GF-D8 (cell line): ENCODE measurements at regions not wholly inside any gene's neighbourhood (a gene's known extent, or its start where the extent isn't known, plus 50 kb on each side); places are given as distances from the start of the nearest gene placed in this dataset.
"Not testable (repeated sequence)": the region's sequence is repeated elsewhere in the genome, so short reads cannot be mapped to it uniquely, and the experiment has no call there.

Experiments used
- DNase-seq: peaks from one replicate; lab custom pipeline; 2025; lab: John Stamatoyannopoulos, UW

GRCh38 chr2:137886083-137886831, 78.0 kb upstream of the HNMT start:
- no peak for DNase-seq

GRCh38 chr2:137888845-137889244, 75.4 kb upstream of the HNMT start:
- DNase-seq, result no peak

DNA sequence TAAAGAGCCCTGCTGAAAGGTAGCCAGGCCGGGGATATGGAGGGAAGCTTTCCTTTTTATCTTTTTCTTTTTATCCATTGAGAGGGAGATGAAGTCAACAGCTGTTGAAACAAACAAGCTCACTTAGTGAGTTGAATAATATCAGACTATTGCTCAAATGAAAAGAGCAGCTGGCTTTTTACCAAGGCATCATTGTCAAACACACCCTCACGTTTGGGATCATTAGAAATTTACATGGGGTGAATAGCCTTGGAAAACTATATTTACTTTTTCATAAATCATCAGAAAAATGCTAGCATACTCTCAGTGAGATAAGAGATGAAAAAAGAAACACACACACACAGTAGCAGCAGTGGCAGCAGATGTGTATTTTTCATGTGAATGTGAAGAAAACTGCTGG, 71.5 kb upstream of the HNMT start:
- no peak for DNase-seq

DNA sequence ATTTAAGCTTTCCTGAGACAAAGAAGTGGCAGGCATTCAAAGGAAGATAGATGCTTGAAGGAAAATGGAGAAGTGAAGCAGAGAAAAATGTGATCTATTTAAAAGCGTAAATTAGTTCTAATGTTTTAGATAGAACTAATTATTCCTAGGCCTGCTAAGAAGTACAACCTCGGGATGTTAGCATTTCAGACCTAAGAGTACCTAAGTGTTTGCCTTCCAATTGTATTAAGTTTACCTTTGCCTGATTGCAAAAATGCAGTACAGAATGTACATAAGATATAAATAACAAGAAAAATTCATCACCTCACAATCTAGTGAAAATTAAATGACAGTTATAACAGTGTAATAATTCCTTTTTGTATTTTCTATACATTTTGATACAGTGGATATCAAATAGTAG, 71.1 kb upstream of the HNMT start:
- DNase-seq, result no peak

- DNase-seq, result no peak
Measured at GRCh38 chr2:137896467-137896866, 67.8 kb upstream of the HNMT start.

DNA sequence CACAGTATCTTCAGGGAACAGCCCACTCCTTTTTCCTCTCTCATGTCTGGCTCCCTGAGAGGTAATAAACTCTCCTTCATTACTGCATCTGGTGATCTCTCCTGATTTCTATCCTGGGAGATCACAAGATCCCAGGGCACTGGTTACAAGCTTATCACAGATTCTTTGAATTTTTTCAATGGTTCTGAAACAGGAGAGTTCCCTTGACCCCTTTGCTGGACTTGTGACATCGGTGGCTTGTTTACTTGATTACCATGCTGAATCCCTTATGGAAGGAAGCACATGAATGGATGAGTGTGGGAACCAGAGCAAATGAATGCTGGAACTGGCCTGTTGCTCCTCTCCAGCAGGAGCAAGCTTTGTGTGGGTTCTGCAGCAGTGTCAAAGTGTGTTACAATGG, 67.2 kb upstream of the HNMT start:
- no peak for DNase-seq

- DNase-seq, result no peak
Measured at GRCh38 chr2:137900421-137901141, 63.7 kb upstream of the HNMT start.

- no peak for DNase-seq
Measured at GRCh38 chr2:137910641-137911040, 53.6 kb upstream of the HNMT start.

GRCh38 chr2:137912371-137912770, 51.9 kb upstream of the HNMT start:
- no peak for DNase-seq

GRCh38 chr2:137913169-137913568, 51.1 kb upstream of the HNMT start:
- DNase-seq, result no peak

DNA sequence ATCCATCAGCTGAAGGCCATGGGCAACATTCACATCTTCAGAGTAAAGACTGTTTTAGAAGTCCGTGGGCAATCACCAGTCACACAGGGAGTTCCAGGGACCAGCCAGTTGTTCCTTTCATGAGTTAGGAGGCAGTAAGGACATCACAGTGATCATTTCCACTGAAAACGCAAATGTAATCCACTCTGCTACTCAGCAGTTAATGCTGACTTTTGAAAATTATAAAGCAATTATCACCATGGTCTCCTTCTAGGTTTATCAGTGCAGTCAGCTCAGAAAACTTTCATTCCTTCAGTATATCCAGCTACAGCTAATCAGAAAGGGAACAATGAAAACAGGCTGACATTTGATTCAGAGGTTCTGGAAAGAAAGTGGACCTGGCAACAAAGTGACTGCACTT, 50.6 kb upstream of the HNMT start:
- DNase-seq, result not testable (repeated sequence)
